CD4-positive, alpha-beta T cell treated with Interleukin-12 subunit alpha and Interleukin-12 subunit beta, for 1 hour (primary cell): ENCODE measurements at regions not wholly inside any gene's neighbourhood (a gene's known extent, or its start where the extent isn't known, plus 50 kb on each side); places are given as distances from the start of the nearest gene placed in this dataset.
"Not testable (repeated sequence)": the region's sequence is repeated elsewhere in the genome, so short reads cannot be mapped to it uniquely, and the experiment has no call there.

ENCODE experiments used
- DNase-seq: peaks from one replicate; pipeline ENCODE4 v3.0.0-alpha.2; 2020

GRCh38 chr2:87468429-87468981 is 279.4 kb upstream of the PLGLB2 start:
- not testable (repeated sequence) for DNase-seq

DNA sequence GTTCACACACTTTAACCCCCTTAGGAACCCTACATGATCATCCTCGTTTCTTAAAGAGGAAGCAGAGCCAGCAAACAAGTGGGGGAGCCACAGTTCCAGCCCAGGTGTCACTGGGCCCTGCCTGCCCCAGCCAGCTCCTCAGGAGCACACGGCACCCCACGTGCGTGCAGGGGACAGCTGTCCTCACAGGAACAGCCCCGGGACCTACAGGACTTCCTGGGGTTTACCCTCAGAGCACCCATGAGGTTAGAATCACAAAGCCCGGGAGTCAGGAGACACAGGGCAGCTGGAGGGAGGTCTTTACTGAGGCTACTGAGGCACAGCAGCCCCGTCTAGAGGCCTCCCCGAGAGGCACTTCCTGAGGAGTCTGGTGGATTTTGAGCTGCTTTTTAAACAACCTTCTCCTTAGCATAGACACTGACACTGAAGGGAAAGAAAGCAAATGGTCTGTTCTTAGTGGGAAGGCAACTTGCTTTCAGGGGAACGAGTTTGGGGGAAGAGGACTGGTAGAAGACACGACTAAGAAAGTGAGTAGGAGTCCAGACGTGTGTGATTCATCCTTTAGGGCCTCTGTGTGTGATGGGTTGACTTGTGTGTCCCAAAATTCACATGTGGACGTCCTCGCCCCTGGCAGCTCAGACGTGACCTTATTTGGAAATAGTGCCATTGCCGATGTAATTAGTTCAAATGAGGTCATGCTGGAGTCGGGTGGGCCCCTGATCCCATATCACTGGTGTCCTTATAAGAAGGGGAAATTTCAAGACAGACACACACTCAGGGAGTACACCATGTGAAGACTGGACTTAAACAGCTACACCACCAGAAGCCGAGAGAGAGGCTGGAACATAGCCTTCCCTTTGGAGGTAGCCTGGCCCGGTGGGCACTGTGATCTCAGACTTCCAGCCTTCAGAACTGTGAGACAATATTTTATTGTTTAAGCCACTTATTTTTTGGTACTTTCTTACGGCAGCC is 278.4 kb upstream of the PLGLB2 start:
- DNase-seq, result peak; percentile 48

DNA sequence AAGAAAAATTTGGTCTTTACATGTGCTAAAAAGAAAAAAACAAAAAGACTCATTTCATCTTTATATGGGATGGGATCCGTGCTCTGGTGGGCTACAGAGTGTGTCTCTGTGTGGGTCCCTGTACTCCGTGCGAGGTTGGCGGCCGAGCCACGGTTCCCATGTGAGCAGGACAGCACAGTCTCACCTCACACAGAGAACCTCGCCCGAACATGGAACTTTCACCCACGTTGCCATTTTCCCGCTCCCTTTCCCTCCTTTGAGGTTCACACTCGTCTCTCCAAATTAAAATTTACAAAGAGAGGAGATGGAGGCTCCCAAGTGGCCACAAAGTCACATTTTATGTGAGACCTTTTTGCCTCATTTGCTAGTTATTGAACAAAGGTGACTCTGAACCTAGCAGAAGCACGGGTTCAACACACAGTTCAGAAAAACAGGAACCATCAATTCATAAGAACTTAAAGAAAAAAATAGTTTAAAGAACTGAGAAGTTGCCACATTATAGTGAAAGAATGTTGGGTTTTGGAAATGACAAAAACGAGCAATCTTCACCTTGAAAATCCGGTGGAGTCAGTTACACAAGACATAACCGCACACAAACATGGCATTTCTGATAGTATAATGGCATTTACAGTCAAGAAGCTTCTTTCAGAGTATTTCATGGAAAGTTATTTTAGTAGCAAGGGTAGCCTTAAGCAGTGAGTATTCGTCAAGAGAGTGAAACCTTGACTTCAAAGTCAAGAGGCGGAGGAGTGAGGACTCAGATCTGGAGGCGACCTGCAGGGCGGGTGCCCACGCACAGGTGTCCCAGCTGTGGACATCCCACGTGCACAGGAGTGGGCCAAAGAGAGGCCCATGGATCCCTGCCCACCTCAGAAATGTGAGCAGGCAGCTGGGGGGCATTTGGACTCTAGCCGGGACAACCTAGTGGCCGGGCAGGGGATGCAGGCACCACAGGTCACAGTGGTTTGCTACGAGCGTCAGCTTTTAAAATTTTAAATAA is 277.2 kb upstream of the PLGLB2 start:
- DNase-seq, result peak; percentile 30

DNA sequence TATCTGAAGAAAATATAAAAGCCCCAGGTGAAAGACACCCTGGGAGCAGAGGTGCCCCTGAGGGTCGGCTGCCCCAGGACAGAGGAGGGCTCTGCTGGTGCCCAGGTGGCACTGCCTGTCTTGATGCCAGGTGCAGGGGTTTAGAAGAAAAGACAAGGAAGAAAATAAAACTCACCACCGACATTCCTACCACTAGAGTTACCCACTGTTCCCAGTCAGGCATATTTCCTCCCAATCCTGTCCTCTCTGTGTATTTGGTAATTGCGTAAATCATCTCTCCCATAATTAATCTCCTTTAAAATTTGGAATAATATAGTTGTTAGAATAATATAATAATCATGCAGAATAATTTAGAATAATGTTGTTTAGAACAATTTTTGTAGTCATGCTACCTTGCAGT is 276.4 kb upstream of the PLGLB2 start:
- not testable (repeated sequence) for DNase-seq

- DNase-seq, result not testable (repeated sequence)
Observed at GRCh38 chr2:87476223-87476872, 271.5 kb upstream of the PLGLB2 start.

DNA sequence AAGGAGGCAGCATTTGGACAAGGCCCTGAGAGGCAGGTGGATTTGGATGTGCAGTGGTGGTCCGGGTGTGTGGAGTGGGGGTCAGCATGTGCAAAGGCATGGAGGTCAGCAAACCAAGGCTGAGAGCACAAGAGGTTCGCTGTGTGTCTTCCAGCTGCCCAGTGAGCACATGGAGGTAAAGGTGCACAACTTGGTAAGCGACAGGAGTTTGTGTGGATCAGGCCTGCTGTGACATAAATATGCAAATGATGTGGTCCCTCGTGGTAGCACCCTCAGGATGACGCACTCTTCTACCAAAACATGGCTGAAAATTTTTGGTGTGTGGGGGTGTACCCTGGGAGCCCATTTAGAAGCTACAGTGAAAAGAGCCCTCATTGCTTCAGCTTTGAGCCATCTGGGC is 271.0 kb upstream of the PLGLB2 start:
- DNase-seq, result peak; percentile 61

GRCh38 chr2:87477669-87478428 is 270.0 kb upstream of the PLGLB2 start:
- DNase-seq, result not testable (repeated sequence)

GRCh38 chr2:87478911-87479310 is 269.0 kb upstream of the PLGLB2 start:
- DNase-seq, result not testable (repeated sequence)

- peak; percentile 54 for DNase-seq
Observed at GRCh38 chr2:87483093-87483680, 264.7 kb upstream of the PLGLB2 start.

- not testable (repeated sequence) for DNase-seq
Observed at GRCh38 chr2:87484363-87484762, 263.5 kb upstream of the PLGLB2 start.

- not testable (repeated sequence) for DNase-seq
Observed at GRCh38 chr2:87485455-87485854, 262.4 kb upstream of the PLGLB2 start.

DNA sequence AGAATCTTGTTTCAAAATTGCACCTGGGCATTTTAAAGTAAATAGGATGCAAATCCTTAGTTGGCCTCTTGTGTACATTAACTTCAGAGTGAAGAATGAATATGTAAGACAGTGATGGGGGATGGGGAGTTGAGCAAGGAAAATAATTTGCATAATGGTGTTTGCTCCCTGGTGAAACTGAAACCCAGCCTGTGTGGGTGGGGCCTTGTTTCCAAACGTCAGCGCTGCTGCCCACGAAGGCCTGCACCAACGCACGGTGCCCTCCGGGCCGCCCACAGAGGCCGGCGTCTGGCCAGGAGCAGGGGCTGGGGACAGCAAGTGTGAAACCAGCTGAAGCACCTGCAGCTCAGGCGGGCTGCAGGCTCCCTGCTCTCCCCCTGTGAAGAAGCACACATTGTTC is 262.0 kb upstream of the PLGLB2 start:
- DNase-seq, result peak; percentile 82

DNA sequence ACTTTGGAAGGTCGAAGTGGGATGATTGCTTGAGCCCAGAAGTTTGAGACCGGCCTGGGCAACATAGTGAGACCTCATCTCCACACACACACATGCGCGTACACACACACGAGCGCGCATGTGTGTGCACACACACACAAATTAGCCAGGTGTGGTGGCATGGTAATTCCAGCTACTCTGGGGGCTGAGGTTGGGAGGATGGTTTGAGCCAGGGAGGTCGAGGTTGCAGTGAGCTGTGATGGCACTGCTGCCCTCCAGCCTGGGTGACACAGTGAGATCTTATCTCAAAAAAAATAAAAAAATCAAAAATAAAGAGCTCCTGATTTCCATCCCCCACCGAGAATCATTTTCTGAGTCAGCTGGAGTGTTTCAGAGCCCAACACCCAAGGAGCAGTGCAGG is 261.5 kb upstream of the PLGLB2 start:
- DNase-seq, result peak; percentile 51

- DNase-seq, result not testable (repeated sequence)
Observed at GRCh38 chr2:87488021-87488420, 259.9 kb upstream of the PLGLB2 start.

DNA sequence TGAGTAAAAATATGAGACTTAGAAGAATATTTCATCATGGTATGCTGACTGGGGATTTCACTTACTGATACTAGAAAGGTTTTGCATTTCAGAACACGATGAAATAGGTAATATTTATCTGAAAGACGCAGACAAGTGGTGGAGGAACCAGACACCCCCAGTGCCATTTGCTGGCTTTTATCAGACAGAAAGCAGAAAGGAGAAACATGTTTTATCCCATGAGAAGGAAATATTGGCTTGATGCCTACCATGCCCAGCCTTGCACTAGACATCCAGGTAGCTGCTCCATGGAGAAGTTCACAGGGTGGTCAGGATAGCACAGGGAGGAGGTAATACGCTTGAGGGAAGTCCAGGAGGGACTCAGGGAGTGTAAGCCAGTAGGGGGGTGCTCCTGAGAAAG is 258.9 kb upstream of the PLGLB2 start:
- not testable (repeated sequence) for DNase-seq

DNA sequence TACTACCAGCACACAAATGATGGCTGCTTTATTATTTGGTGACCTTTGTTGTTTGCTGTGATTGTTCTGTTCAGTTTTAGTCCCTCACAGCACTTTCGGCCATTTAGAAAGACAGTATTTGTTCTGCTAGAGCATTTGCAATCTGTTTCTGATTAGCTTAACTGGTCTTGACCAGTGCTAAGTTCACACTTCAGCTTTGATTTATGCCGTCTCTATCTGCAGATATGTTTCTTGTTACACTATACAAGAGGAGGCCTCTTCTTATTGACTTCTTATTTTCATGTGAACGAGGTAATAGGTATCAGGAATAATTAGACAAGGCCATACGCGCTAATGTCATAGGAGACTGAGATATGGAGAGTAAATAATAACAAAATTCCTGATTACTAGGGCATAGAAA is 253.0 kb upstream of the PLGLB2 start:
- not testable (repeated sequence) for DNase-seq

GRCh38 chr2:87495455-87495854 is 252.4 kb upstream of the PLGLB2 start:
- not testable (repeated sequence) for DNase-seq

DNA sequence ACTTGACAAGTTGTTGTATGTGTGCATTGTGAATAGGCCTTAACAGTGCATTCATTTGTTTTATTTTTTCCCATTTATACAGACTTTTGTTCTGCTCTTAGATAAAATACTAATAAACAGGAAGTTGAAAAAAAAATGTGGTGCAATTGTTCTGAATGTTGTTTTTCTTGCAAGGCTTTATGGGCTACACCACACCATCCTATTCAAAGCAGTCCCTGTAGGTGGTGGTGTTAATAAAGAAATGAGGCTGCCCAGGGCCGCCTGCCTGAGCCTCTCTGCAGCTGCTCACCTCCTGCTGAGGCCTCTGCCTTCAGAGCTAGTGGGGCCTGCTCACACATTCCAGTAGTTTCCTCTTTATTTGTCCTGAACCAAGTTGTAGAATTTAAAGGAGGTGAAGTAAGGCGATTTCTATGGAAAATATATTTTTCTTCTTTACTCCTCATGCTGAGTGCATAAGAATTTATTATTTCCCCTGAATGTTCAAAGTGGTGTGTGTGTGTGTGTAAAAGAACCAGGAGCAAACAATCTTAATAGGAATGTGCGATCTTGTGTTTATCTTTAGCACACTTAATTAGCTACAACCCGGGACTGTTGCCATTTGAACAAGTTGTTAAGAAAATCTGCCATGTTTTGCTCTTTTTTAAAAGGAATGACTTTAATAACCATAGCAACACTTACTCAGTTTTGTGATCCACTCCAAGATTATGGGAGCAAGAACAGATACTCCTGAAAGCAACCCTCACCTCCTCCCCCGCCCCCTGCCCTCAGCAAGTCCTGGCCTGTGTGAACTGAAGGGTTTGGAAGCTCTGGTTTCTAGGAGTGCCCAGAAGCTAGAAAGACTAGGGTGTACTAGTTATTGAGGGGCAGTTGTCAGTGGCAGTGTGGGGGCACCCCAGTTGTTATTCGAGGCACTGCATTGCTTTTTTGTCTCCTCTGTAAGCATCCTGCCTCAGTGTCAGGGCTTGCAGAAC is 251.6 kb upstream of the PLGLB2 start:
- peak; percentile 83 for DNase-seq

GRCh38 chr2:87497135-87497534 is 250.8 kb upstream of the PLGLB2 start:
- DNase-seq, result not testable (repeated sequence)

- not testable (repeated sequence) for DNase-seq
Observed at GRCh38 chr2:87497700-87498099, 250.2 kb upstream of the PLGLB2 start.
